ENCODE measurements at regions not wholly inside any gene's neighbourhood (a gene's known extent, or its start where the extent isn't known, plus 50 kb on each side); places are given as distances from the start of the nearest gene placed in this dataset.

GRCh38 chrX:109927663-109928273 is 75.1 kb upstream of the TMEM164 start:
- no peak for ATAC-seq
- Mint-ChIP-seq H3K4me1 (no peaks in the 10 kb centered on the region), H3K4me3 (no peak overlapping the region), H3K27ac (no peak overlapping the region), H3K27me3 (ENCODE audit: low read depth in 2 of 2) (no peaks in the 10 kb centered on the region), H3K9me3 (no peaks in the 10 kb centered on the region), H3K36me3 (no peaks in the 10 kb centered on the region)
- no peak for TF ChIP-seq CTCF (IDR thresholded peaks at IDR 0.05)
- H3K36me3 ChIP-seq (ENCODE audit: control insufficient read depth, insufficient read depth, low read length) = no peaks in the 10 kb centered on the region
- intact Hi-C loops (cut with micrococcal nuclease) = no loop called here
- DNase-seq = no peak
- no peaks in the 10 kb centered on the region for H3K9me3 ChIP-seq (ENCODE audit: control insufficient read depth, insufficient read depth, low read length)
- no peaks in the 10 kb centered on the region for H3K27me3 ChIP-seq (ENCODE audit: control insufficient read depth, insufficient read depth, low read length)
- H3K27ac ChIP-seq (ENCODE audit: low read length) = no peak overlapping the region
- 96% methylated on average over 3 of the region's 4 CpGs for WGBS (ENCODE audit: insufficient coverage)
- H3K4me3 ChIP-seq (ENCODE audit: low read length) = no peak overlapping the region
- H3K4me1 ChIP-seq (ENCODE audit: control insufficient read depth, insufficient read depth, low read length) = no peaks in the 10 kb centered on the region

- Mint-ChIP-seq H3K36me3 (no peaks in the 10 kb centered on the region), H3K9me3 (no peaks in the 10 kb centered on the region), H3K4me3 (no peak overlapping the region), H3K27me3 (ENCODE audit: low read depth in 2 of 2) (peaks cover 0 to 1% of the 10 kb centered on the region in 2 donors), H3K27ac (no peak overlapping the region), H3K4me1 (no peaks in the 10 kb centered on the region)
- Histone ChIP-seq H3K27ac (ENCODE audit: low read length) (no peak overlapping the region), H3K4me3 (ENCODE audit: low read length) (no peak overlapping the region), H3K36me3 (ENCODE audit: control insufficient read depth, insufficient read depth, low read length) (no peaks in the 10 kb centered on the region), H3K27me3 (ENCODE audit: control insufficient read depth, insufficient read depth, low read length) (no peaks in the 10 kb centered on the region), H3K4me1 (ENCODE audit: control insufficient read depth, insufficient read depth, low read length) (no peaks in the 10 kb centered on the region), H3K9me3 (ENCODE audit: control insufficient read depth, insufficient read depth, low read length) (no peaks in the 10 kb centered on the region)
- ATAC-seq (no peak), DNase-seq (no peak)
- intact Hi-C loops (cut with micrococcal nuclease) = no loop called here
- WGBS (ENCODE audit: insufficient coverage) = 94% methylated on average over 3 of the region's 6 CpGs
- no peak for TF ChIP-seq CTCF (IDR thresholded peaks at IDR 0.05)
Measured at GRCh38 chrX:109928596-109929335, 74.1 kb upstream of the TMEM164 start.

- no peaks in the 10 kb centered on the region for H3K9me3 Mint-ChIP-seq
- no peak for DNase-seq
- Histone ChIP-seq H3K27me3 (ENCODE audit: control insufficient read depth, insufficient read depth, low read length) (no peaks in the 10 kb centered on the region), H3K36me3 (ENCODE audit: control insufficient read depth, insufficient read depth, low read length) (no peaks in the 10 kb centered on the region), H3K4me1 (ENCODE audit: control insufficient read depth, insufficient read depth, low read length) (no peaks in the 10 kb centered on the region), H3K27ac (ENCODE audit: low read length) (no peak overlapping the region), H3K9me3 (ENCODE audit: control insufficient read depth, insufficient read depth, low read length) (no peaks in the 10 kb centered on the region), H3K4me3 (ENCODE audit: low read length) (no peak overlapping the region)
- H3K27me3 Mint-ChIP-seq (ENCODE audit: low read depth in 2 of 2) = peaks cover 0 to 11% of the 10 kb centered on the region in 2 donors
- H3K36me3 Mint-ChIP-seq = no peaks in the 10 kb centered on the region
- TF ChIP-seq CTCF (IDR thresholded peaks at IDR 0.05) = no peak
- H3K4me1 Mint-ChIP-seq = no peaks in the 10 kb centered on the region
- intact Hi-C loops (cut with micrococcal nuclease) = no loop called here
- no peak overlapping the region for H3K4me3 Mint-ChIP-seq
- H3K27ac Mint-ChIP-seq = no peak overlapping the region
- no peak for ATAC-seq
Measured at GRCh38 chrX:109931677-109932076, 71.2 kb upstream of the TMEM164 start.

GRCh38 chrX:109934434-109934833 is 68.5 kb upstream of the TMEM164 start:
- intact Hi-C loops (cut with micrococcal nuclease) = no loop called here
- Mint-ChIP-seq H3K4me3 (no peak overlapping the region), H3K9me3 (no peaks in the 10 kb centered on the region), H3K27ac (no peak overlapping the region), H3K36me3 (no peaks in the 10 kb centered on the region), H3K27me3 (ENCODE audit: low read depth in 2 of 2) (peaks cover 0 to 21% of the 10 kb centered on the region in 2 donors), H3K4me1 (no peaks in the 10 kb centered on the region)
- Histone ChIP-seq H3K9me3 (ENCODE audit: control insufficient read depth, insufficient read depth, low read length) (no peaks in the 10 kb centered on the region), H3K36me3 (ENCODE audit: control insufficient read depth, insufficient read depth, low read length) (no peaks in the 10 kb centered on the region), H3K27ac (ENCODE audit: low read length) (no peak overlapping the region), H3K27me3 (ENCODE audit: control insufficient read depth, insufficient read depth, low read length) (no peaks in the 10 kb centered on the region), H3K4me1 (ENCODE audit: control insufficient read depth, insufficient read depth, low read length) (no peaks in the 10 kb centered on the region), H3K4me3 (ENCODE audit: low read length) (no peak overlapping the region)
- ATAC-seq (no peak), DNase-seq (no peak)
- 92% methylated on average over 1 of the region's 1 CpG for WGBS (ENCODE audit: insufficient coverage)
- no peak for TF ChIP-seq CTCF (IDR thresholded peaks at IDR 0.05)
